Endothelial cell of umbilical vein (primary cell): ENCODE measurements at regions not wholly inside any gene's neighbourhood (a gene's known extent, or its start where the extent isn't known, plus 50 kb on each side); places are given as distances from the start of the nearest gene placed in this dataset.

Source experiments
- BruUV-seq: library from RNA; stranded (reverse); fragments of 400-500 nt; replicated peaks from 2 replicates; lab custom pipeline; 2021; lab: Mats Ljungman, UMichigan
- CTCF ChIA-PET: fragments of 300-600, 350-600 bp; sonication (Branson Sonifier 250); formaldehyde crosslinking; loops from one replicate; lab custom pipeline; 2021; ENCODE audit warnings: antibody characterized with exemption, inconsistent platforms; lab: Charles Lee
- POLR2A ChIA-PET: fragments of 300-600, 350-600 bp; sonication (Branson Sonifier 250); formaldehyde crosslinking; loops from one replicate; lab custom pipeline; 2021; ENCODE audit warnings: antibody characterized with exemption, inconsistent platforms; lab: Charles Lee
- DNase-seq: peaks from one replicate; pipeline ENCODE4 v3.0.0-alpha.2; 2011; ENCODE audit warnings: low read depth, low spot score
- FAIRE-seq: peaks from 2 replicates; lab custom pipeline; 2011; peaks lifted over from hg19 to GRCh38; lab: Jason Lieb, UNC
- H2AFZ ChIP-seq: 2 replicates; pipeline ENCODE4 v1.6.0; 2012; ENCODE audit warnings: low read depth, low read length, control low read depth, inconsistent platforms
- H3K27ac ChIP-seq: 2 replicates; pipeline ENCODE4 v1.5.1; 2011; ENCODE audit warnings: low read depth, mild to moderate bottlenecking, control low read depth, low read length, moderate library complexity; ENCODE audit not compliant: insufficient read depth
- H3K27me3 ChIP-seq, 2 experiments: 2 replicates each; pipeline versions ENCODE4 v1.6.0 to v1.6.1; 2011; ENCODE audit warnings: low read length in 2 of 2, mixed read lengths in 1 of 2; ENCODE audit not compliant: control insufficient read depth in 2 of 2, insufficient read depth in 2 of 2
- H3K36me3 ChIP-seq, 2 experiments: 2 replicates in 1 of 2; 3 replicates in 1 of 2; pipeline ENCODE4 v1.5.1; 2011; ENCODE audit warnings: low read length in 2 of 2, mild to moderate bottlenecking in 1 of 2, moderate library complexity in 1 of 2; ENCODE audit not compliant: control insufficient read depth in 2 of 2, insufficient read depth in 2 of 2; ENCODE audit errors: extremely low read depth in 1 of 2
- H3K4me1 ChIP-seq: 3 replicates; pipeline ENCODE4 v1.5.1; 2011; ENCODE audit warnings: mild to moderate bottlenecking, low read length; ENCODE audit not compliant: control insufficient read depth, insufficient read depth; ENCODE audit errors: extremely low read depth
- H3K4me2 ChIP-seq: 2 replicates; pipeline ENCODE4 v1.6.1; 2011; ENCODE audit warnings: low read length, control low read depth, mixed read lengths; ENCODE audit not compliant: insufficient read depth
- H3K4me3 ChIP-seq, 3 experiments: fragments of 200-600 bp in 1 of 3; sonication (generic), shearing (Covaris generic) in 1 of 3; replicated peaks in 1 of 3; 2 replicates each; pipeline ENCODE4 v1.5.1; 2011 to 2016; ENCODE audit warnings: control low read depth in 3 of 3, low read length in 3 of 3, mild to moderate bottlenecking in 2 of 3, inconsistent platforms in 1 of 3, low read depth in 1 of 3, moderate library complexity in 1 of 3; ENCODE audit not compliant: insufficient read depth in 1 of 3
- H3K79me2 ChIP-seq: 2 replicates; pipeline ENCODE4 v1.6.0; 2012; ENCODE audit warnings: low read length, inconsistent platforms; ENCODE audit not compliant: control insufficient read depth, insufficient read depth
- H3K9ac ChIP-seq: replicated peaks from 2 replicates; pipeline ENCODE3; 2011; ENCODE audit warnings: low read length, control low read depth; ENCODE audit not compliant: insufficient read depth; ENCODE audit errors: extremely low read depth
- H3K9me1 ChIP-seq: replicated peaks from 3 replicates; pipeline ENCODE4 v1.6.0; 2011; ENCODE audit warnings: mild to moderate bottlenecking, low read length; ENCODE audit not compliant: control insufficient read depth, insufficient read depth; ENCODE audit errors: extremely low read depth
- H3K9me3 ChIP-seq: replicated peaks from 2 replicates; pipeline ENCODE4 v1.5.1; 2012; ENCODE audit warnings: low read length, inconsistent platforms; ENCODE audit not compliant: control insufficient read depth, insufficient read depth
- H4K20me1 ChIP-seq: replicated peaks from 2 replicates; pipeline ENCODE3; 2011; ENCODE audit warnings: mild to moderate bottlenecking, low read length; ENCODE audit not compliant: control insufficient read depth, insufficient read depth; ENCODE audit errors: extremely low read depth
- EZH2 ChIP-seq: IDR thresholded peaks from 2 replicates; pipeline ENCODE4 v1.6.1; 2012; ENCODE audit warnings: borderline replicate concordance, low read depth, mild to moderate bottlenecking, moderate library complexity, low read length, inconsistent platforms; ENCODE audit not compliant: severe bottlenecking
- FOS ChIP-seq: IDR thresholded peaks from 2 replicates; pipeline ENCODE4 v1.6.1; 2011; ENCODE audit warnings: mild to moderate bottlenecking, low read length, moderate library complexity, borderline replicate concordance; ENCODE audit not compliant: insufficient read depth
- GATA2 ChIP-seq: IDR thresholded peaks from 2 replicates; pipeline ENCODE4 v1.7.0; 2011; ENCODE audit warnings: low read depth, mild to moderate bottlenecking, moderate library complexity, mixed read lengths, low read length; ENCODE audit not compliant: insufficient read length, insufficient read depth
- JUN ChIP-seq: IDR thresholded peaks from 2 replicates; pipeline ENCODE4 v1.6.1; 2011; ENCODE audit warnings: borderline replicate concordance, low read depth; ENCODE audit not compliant: insufficient read length, insufficient read depth
- MYC ChIP-seq: IDR thresholded peaks from one replicate; pipeline ENCODE4 v1.6.1; 2011; ENCODE audit warnings: mild to moderate bottlenecking, low read depth, low read length
- POLR2A ChIP-seq: IDR thresholded peaks from 2 replicates; pipeline ENCODE4 v1.6.1; 2012; ENCODE audit warnings: low read depth, mild to moderate bottlenecking, control low read depth, low read length
- POLR2AphosphoS5 ChIP-seq: IDR thresholded peaks from 2 replicates; pipeline ENCODE4 v1.6.1; 2012; ENCODE audit warnings: low read depth, mild to moderate bottlenecking, control low read depth, low read length, moderate library complexity; ENCODE audit not compliant: insufficient read depth
- dilution Hi-C: fragments of 300-500 bp; cut with MboI; formaldehyde crosslinking; loops from one replicate; pipeline ENCODE4 v1.15.0; 2019; ENCODE audit warnings: low sequenced_read_pairs; ENCODE audit not compliant: extremely low pct_ligation_motif_present
- intact Hi-C: fragments of 100-400 bp; cut with micrococcal nuclease; formaldehyde crosslinking; loops from one replicate; pipeline ENCODE4 v1.10.0; 2022
- TF ChIP-seq, protein P1 (sequence below), 2 donors: IDR thresholded peaks; 1 replicate in 1 of 2; 2 replicates in 1 of 2; pipeline ENCODE4 v1.5.1; 2011; ENCODE audit warnings: low read length in 2 of 2, mild to moderate bottlenecking in 2 of 2, moderate library complexity in 2 of 2, control low read depth in 1 of 2, inconsistent platforms in 1 of 2, low read depth in 1 of 2; ENCODE audit not compliant: insufficient read depth in 1 of 2; ENCODE audit errors: extremely low read depth in 1 of 2
- TF ChIP-seq, protein P2 (sequence below): IDR thresholded peaks from 2 replicates; pipeline ENCODE4 v1.6.1; 2011; ENCODE audit not compliant: insufficient read depth, insufficient read length

DNA sequence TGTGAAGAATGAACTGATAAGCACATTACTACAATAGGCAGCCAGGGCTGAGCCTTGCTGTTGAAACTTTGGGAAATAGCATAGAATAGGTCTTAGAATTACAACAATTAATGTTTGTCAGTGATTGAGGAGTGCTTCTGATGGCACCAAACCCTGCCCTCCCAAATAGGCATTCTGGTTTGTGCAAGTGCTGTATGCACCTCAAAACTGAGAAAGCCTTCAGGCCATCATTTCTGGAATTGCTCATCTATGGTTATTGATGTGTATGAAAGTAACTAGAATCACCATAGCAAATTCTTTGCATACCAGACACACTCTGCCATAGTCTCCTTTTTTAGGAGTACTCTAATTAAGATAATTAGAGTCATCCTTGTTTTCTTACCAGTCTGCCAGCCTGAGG lies 585.0 kb upstream of the MBL2 start:
- no peak for FAIRE-seq
- no peaks in the 10 kb centered on the region for H3K4me1 ChIP-seq

More for the DNA sequence above, 585.0 kb upstream of the MBL2 start:
- no peak for DNase-seq
- no peaks in the 10 kb centered on the region for H3K79me2 ChIP-seq
- no TSS peak for BruUV-seq
- intact Hi-C loops (no loop called here), dilution Hi-C loops (no loop called here)
- CTCF ChIA-PET: no interaction called here
- no peaks in the 10 kb centered on the region for H3K9me3 ChIP-seq
- no peak overlapping the region for H3K27ac ChIP-seq
- no peak overlapping the region for H3K4me3 ChIP-seq
- TF ChIP-seq EZH2 (no peak), JUN (no peak), POLR2A (no peak), POLR2AphosphoS5 (no peak), FOS (no peak), MYC (no peak), GATA2 (no peak)
- TF ChIP-seq, protein P1, sequence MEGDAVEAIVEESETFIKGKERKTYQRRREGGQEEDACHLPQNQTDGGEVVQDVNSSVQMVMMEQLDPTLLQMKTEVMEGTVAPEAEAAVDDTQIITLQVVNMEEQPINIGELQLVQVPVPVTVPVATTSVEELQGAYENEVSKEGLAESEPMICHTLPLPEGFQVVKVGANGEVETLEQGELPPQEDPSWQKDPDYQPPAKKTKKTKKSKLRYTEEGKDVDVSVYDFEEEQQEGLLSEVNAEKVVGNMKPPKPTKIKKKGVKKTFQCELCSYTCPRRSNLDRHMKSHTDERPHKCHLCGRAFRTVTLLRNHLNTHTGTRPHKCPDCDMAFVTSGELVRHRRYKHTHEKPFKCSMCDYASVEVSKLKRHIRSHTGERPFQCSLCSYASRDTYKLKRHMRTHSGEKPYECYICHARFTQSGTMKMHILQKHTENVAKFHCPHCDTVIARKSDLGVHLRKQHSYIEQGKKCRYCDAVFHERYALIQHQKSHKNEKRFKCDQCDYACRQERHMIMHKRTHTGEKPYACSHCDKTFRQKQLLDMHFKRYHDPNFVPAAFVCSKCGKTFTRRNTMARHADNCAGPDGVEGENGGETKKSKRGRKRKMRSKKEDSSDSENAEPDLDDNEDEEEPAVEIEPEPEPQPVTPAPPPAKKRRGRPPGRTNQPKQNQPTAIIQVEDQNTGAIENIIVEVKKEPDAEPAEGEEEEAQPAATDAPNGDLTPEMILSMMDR (IDR thresholded peaks at IDR 0.05; ENCODE audit: extremely low read depth in 1 of 2, insufficient read depth in 1 of 2, low read depth in 1 of 2, low read length in 2 of 2): no peak
- TF ChIP-seq, protein P2, sequence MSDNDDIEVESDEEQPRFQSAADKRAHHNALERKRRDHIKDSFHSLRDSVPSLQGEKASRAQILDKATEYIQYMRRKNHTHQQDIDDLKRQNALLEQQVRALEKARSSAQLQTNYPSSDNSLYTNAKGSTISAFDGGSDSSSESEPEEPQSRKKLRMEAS: no peak
- H3K27me3 ChIP-seq: no peaks in the 10 kb centered on the region
- H3K9me1 ChIP-seq: no peaks in the 10 kb centered on the region
- no peaks in the 10 kb centered on the region for H4K20me1 ChIP-seq
- no peak overlapping the region for H3K4me2 ChIP-seq
- POLR2A ChIA-PET: no interaction called here
- H3K9ac ChIP-seq: no peak overlapping the region
- H3K36me3 ChIP-seq: no peaks in the 10 kb centered on the region
- no peak overlapping the region for H2AFZ ChIP-seq
